Left ventricle myocardium inferior (tissue), 1 donor: ENCODE measurements at regions not wholly inside any gene's neighbourhood (a gene's known extent, or its start where the extent isn't known, plus 50 kb on each side); places are given as distances from the start of the nearest gene placed in this dataset.

Experiments
- DNase-seq: peaks from one replicate; pipeline ENCODE4 v3.0.0-alpha.2; 2020
- H3K27ac ChIP-seq: fragments of 200-600 bp; replicated peaks from 2 replicates; pipeline ENCODE4 v1.8.0; 2021
- H3K27me3 ChIP-seq: fragments of 200-600 bp; 2 replicates; pipeline ENCODE4 v1.8.0; 2021; ENCODE audit warnings: low read depth
- H3K36me3 ChIP-seq: fragments of 200-600 bp; 2 replicates; pipeline ENCODE4 v1.8.0; 2021
- H3K4me1 ChIP-seq: fragments of 200-600 bp; 2 replicates; pipeline ENCODE4 v1.8.0; 2021
- H3K4me3 ChIP-seq: fragments of 200-600 bp; 2 replicates; pipeline ENCODE4 v1.8.0; 2021; ENCODE audit warnings: mild to moderate bottlenecking, moderate library complexity
- H3K9me3 ChIP-seq: fragments of 200-600 bp; replicated peaks from 2 replicates; pipeline ENCODE4 v1.8.0; 2021
- intact Hi-C: fragments of 100-400 bp; cut with micrococcal nuclease; formaldehyde crosslinking; loops from one replicate; pipeline ENCODE4 v1.11.0; 2022
- TF ChIP-seq, protein P1 (sequence below): fragments of 200-600 bp; IDR thresholded peaks from 2 replicates; pipeline ENCODE4 v1.8.0; 2021; ENCODE audit warnings: antibody characterized with exemption, mild to moderate bottlenecking, borderline replicate concordance
- donor health status: DM: no; HTN: yes; CAD: no; lungs with severe emphysema.

- no peaks in the 10 kb centered on the region for H3K36me3 ChIP-seq
- H3K4me1 ChIP-seq: no peaks in the 10 kb centered on the region
- H3K27ac ChIP-seq: no peak overlapping the region
- no peak overlapping the region for H3K4me3 ChIP-seq
- intact Hi-C loops: no loop called here
- H3K9me3 ChIP-seq: no peaks in the 10 kb centered on the region
- TF ChIP-seq, protein P1, sequence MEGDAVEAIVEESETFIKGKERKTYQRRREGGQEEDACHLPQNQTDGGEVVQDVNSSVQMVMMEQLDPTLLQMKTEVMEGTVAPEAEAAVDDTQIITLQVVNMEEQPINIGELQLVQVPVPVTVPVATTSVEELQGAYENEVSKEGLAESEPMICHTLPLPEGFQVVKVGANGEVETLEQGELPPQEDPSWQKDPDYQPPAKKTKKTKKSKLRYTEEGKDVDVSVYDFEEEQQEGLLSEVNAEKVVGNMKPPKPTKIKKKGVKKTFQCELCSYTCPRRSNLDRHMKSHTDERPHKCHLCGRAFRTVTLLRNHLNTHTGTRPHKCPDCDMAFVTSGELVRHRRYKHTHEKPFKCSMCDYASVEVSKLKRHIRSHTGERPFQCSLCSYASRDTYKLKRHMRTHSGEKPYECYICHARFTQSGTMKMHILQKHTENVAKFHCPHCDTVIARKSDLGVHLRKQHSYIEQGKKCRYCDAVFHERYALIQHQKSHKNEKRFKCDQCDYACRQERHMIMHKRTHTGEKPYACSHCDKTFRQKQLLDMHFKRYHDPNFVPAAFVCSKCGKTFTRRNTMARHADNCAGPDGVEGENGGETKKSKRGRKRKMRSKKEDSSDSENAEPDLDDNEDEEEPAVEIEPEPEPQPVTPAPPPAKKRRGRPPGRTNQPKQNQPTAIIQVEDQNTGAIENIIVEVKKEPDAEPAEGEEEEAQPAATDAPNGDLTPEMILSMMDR: no peak
- H3K27me3 ChIP-seq: no peaks in the 10 kb centered on the region
- DNase-seq: no peak
These were observed 657.7 kb upstream of the GOT2 start for GRCh38 chr16:59391617-59392364.

DNA sequence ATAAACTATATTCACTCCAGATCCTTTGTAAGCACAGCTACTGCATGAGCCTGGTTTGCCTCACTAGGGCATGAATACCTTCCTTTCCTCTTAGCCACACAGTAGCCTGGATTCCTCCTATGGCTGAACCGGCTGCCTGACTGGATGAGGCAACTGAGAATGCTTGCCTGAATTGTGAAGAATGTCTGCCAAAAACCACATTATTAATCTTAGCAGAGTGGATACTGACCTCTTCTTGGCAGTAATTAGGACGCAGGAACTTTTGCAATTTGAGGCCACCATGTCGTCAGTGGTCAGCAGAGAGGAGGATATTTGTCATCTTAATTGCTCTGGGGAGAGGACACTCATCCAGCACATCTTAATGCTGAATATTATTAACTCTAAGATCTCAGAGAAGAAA, 651.8 kb upstream of the GOT2 start:
- intact Hi-C loops: no loop called here
- Histone ChIP-seq H3K36me3 (no peaks in the 10 kb centered on the region), H3K4me1 (no peaks in the 10 kb centered on the region), H3K4me3 (no peak overlapping the region), H3K27ac (no peak overlapping the region), H3K27me3 (no peaks in the 10 kb centered on the region), H3K9me3 (no peaks in the 10 kb centered on the region)
- DNase-seq: no peak
- TF ChIP-seq, protein P1: no peak

- Histone ChIP-seq H3K9me3 (no peaks in the 10 kb centered on the region), H3K36me3 (no peaks in the 10 kb centered on the region), H3K4me1 (no peaks in the 10 kb centered on the region), H3K27ac (no peak overlapping the region), H3K27me3 (no peaks in the 10 kb centered on the region), H3K4me3 (no peak overlapping the region)
- TF ChIP-seq, protein P1: no peak
- DNase-seq: no peak
- intact Hi-C loops: no loop called here
These were observed 651.4 kb upstream of the GOT2 start for GRCh38 chr16:59385491-59385890.

GRCh38 chr16:59373632-59374031, 639.5 kb upstream of the GOT2 start:
- Histone ChIP-seq H3K36me3 (no peaks in the 10 kb centered on the region), H3K27ac (no peak overlapping the region), H3K4me1 (no peaks in the 10 kb centered on the region), H3K27me3 (no peaks in the 10 kb centered on the region), H3K4me3 (no peak overlapping the region), H3K9me3 (no peaks in the 10 kb centered on the region)
- TF ChIP-seq, protein P1: no peak
- intact Hi-C loops: no loop called here
- no peak for DNase-seq

DNA sequence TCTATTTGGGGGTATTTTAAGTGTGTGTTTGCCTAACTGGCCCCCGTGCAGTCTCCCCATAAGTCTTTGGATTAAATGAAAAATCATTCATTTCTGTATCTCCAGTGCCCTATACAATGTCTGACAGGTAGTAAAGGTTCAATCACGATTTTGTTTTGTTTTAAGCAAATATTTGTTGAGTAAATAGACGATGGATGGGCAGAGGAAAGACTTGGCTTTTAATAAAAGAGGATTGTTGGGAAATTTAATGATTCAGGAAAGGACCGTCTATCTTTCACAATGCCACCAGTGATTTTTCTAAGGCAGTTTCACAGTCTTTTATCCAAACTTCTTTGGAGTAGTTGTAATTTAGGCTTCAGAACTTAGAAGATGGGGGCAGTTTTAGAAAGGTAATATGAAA, 636.6 kb upstream of the GOT2 start:
- TF ChIP-seq, protein P1: no peak
- Histone ChIP-seq H3K36me3 (no peaks in the 10 kb centered on the region), H3K4me1 (no peaks in the 10 kb centered on the region), H3K27ac (no peak overlapping the region), H3K9me3 (no peaks in the 10 kb centered on the region), H3K4me3 (no peak overlapping the region), H3K27me3 (no peaks in the 10 kb centered on the region)
- intact Hi-C loops: no loop called here
- DNase-seq: no peak

- Histone ChIP-seq H3K27me3 (no peaks in the 10 kb centered on the region), H3K27ac (no peak overlapping the region), H3K36me3 (no peaks in the 10 kb centered on the region), H3K4me1 (no peaks in the 10 kb centered on the region), H3K9me3 (no peaks in the 10 kb centered on the region), H3K4me3 (no peak overlapping the region)
- no peak for DNase-seq
- intact Hi-C loops: no loop called here
- TF ChIP-seq, protein P1: no peak
These were observed 635.4 kb upstream of the GOT2 start for GRCh38 chr16:59369523-59369922.
